Mucosa of descending colon (tissue), 3 donors: ENCODE measurements at regions not wholly inside any gene's neighbourhood (a gene's known extent, or its start where the extent isn't known, plus 50 kb on each side); places are given as distances from the start of the nearest gene placed in this dataset.

ENCODE experiments used
- ATAC-seq: fragments of 200-7000 bp; cut with Tn5 transposase; one replicate; pipeline ENCODE4 v1.9.1; 2020; ENCODE audit warnings: mild to moderate bottlenecking, moderate library complexity
- DNase-seq, 3 donors: peaks; one replicate each; pipeline ENCODE4 v3.0.0-alpha.2; 2020
- H3K36me3 ChIP-seq: fragments of 200-600 bp; one replicate; pipeline ENCODE4 v1.8.0; 2021; ENCODE audit warnings: low read depth, mild to moderate bottlenecking
- H3K4me1 ChIP-seq: fragments of 200-600 bp; one replicate; pipeline ENCODE4 v1.8.0; 2021; ENCODE audit warnings: low read depth, mild to moderate bottlenecking
- H3K4me3 ChIP-seq: fragments of 200-600 bp; one replicate; pipeline ENCODE4 v1.8.0; 2021; ENCODE audit warnings: mild to moderate bottlenecking
- H3K9me3 ChIP-seq: fragments of 200-600 bp; one replicate; pipeline ENCODE4 v1.8.0; 2021; ENCODE audit warnings: mild to moderate bottlenecking
- intact Hi-C, 2 donors: fragments of 100-400 bp; cut with DNase I in 1 of 2; cut with micrococcal nuclease in 1 of 2; formaldehyde crosslinking; loops; one replicate each; pipeline versions ENCODE4 v1.11.0 to v1.11.1; 2022; cut with DNase I, micrococcal nuclease
- TF ChIP-seq, protein P1 (sequence below): fragments of 200-600 bp; IDR thresholded peaks from one replicate; pipeline ENCODE4 v1.8.0; 2022; ENCODE audit warnings: antibody characterized with exemption, mild to moderate bottlenecking
- donor health status: DM: no; HTN: no; CAD: no; lungs with moderate emphysema.
- donor health status: DM: no; HTN: no; CAD: no.
- donor health status: DM: no; HTN: yes; CAD: no.

DNA sequence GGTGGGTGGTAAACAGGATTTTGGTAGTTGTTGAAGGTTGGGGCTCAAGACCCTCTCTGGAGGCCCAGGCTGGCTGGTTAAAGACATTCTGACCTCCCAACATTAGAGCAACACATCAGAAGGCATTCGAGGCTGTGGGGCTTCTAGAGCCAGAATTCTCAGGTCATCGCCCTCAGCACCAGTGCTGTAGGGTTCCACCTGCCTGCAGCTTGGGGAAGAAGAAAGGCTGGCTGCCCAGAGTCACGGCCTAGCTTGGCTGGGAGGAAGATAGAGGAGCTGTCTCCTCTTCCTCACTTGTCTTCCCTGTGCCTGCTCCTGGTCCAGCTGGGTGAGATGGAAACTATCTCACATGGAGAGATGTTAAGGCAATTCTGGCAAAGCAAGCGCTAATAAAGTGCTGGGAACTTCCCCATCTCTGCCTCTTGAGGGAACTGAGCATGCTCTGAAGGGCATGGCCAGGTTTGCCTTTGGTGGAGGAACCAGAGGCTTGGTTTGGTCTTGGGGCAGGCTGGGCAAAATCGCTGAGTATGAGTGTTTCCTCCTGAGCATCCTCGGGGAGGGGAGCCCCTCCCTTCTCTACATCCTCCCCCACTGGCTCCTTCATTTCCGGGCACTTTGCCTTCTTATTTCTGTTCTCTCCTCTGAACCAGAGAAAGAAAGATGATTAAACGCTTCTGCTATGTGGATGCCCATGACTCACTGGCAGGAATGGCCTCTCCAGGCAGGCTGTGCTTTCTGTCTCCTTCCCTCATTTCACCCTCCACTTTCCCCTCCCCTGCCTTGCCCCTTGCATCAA is 509.0 kb upstream of the PODXL start:
- intact Hi-C loops = no loop called here
- ATAC-seq = peak; percentile 76
- H3K4me3 ChIP-seq = no peak overlapping the region
- H3K4me1 ChIP-seq = no peaks in the 10 kb centered on the region
- DNase-seq = peak in 1 of 3 donors; percentile 31
- no peaks in the 10 kb centered on the region for H3K36me3 ChIP-seq
- H3K9me3 ChIP-seq = no peaks in the 10 kb centered on the region
- TF ChIP-seq, protein P1, sequence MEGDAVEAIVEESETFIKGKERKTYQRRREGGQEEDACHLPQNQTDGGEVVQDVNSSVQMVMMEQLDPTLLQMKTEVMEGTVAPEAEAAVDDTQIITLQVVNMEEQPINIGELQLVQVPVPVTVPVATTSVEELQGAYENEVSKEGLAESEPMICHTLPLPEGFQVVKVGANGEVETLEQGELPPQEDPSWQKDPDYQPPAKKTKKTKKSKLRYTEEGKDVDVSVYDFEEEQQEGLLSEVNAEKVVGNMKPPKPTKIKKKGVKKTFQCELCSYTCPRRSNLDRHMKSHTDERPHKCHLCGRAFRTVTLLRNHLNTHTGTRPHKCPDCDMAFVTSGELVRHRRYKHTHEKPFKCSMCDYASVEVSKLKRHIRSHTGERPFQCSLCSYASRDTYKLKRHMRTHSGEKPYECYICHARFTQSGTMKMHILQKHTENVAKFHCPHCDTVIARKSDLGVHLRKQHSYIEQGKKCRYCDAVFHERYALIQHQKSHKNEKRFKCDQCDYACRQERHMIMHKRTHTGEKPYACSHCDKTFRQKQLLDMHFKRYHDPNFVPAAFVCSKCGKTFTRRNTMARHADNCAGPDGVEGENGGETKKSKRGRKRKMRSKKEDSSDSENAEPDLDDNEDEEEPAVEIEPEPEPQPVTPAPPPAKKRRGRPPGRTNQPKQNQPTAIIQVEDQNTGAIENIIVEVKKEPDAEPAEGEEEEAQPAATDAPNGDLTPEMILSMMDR = no peak

DNA sequence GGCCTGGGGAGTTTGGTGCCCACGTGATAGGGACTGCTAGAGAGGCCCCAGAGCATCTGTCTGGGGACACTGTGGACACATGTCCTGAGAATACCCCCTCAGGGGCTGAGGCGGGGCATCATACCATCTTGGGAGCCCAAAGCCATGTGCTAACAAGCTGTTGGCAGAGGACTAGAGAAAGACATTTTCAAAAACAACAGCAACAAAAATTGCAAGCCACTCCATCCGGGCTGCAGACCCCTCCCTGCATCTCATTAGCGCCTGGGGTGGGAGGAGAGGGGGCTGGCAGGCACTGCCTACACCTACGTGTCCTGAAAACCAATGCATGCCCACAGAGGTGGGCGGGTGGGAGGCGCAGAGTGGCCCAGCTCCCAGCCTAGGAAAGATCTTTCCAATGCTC is 507.4 kb upstream of the PODXL start:
- no peaks in the 10 kb centered on the region for H3K9me3 ChIP-seq
- TF ChIP-seq, protein P1 = no peak
- no peaks in the 10 kb centered on the region for H3K4me1 ChIP-seq
- no peak overlapping the region for H3K4me3 ChIP-seq
- ATAC-seq (no peak), DNase-seq (no peak)
- no peaks in the 10 kb centered on the region for H3K36me3 ChIP-seq
- intact Hi-C loops = no loop called here

DNA sequence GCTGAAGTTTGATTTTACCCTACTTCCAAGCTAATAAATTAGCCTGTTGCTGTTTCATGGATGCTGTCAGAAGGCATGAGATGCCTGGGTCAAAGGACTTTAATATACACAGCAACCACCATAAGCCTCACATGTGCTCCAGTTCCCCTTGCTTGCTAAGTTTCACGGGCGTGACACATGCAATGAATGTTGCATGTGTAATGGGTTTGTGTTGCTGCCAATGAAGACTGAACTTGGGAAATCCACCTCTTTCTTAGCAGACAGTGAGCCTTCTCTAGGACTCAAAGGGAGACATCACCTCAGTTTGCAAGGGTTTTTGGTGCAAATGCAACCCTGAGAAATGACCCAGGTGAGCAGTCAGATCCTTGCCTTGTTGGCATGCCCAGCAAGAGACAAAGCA is 505.5 kb upstream of the PODXL start:
- H3K4me3 ChIP-seq = no peak overlapping the region
- H3K4me1 ChIP-seq = no peaks in the 10 kb centered on the region
- DNase-seq (no peak), ATAC-seq (no peak)
- H3K36me3 ChIP-seq = no peaks in the 10 kb centered on the region
- no peaks in the 10 kb centered on the region for H3K9me3 ChIP-seq
- intact Hi-C loops = no loop called here
- TF ChIP-seq, protein P1 = no peak

DNA sequence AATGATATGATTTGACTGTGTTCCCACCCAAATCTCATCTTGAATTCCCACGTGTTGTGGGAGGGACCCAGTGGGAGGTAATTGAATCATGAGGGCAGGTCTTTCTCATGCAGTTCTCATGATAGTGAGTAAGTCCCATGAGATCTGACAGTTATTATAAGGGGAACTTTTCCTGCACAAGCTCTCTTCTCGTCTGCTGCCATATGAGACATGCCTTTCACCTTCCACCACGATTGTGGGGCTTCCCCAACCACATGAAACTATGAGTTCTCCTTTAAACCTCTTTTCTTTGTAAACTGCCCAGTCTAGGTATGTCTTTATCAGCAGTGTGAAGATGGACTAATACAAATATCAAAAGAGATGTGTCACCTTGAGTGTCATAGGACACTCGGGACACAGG is 502.7 kb upstream of the PODXL start:
- Histone ChIP-seq H3K36me3 (no peaks in the 10 kb centered on the region), H3K9me3 (no peaks in the 10 kb centered on the region), H3K4me3 (no peak overlapping the region), H3K4me1 (no peaks in the 10 kb centered on the region)
- DNase-seq (no peak), ATAC-seq (no peak)
- intact Hi-C loops = no loop called here
- TF ChIP-seq, protein P1 = no peak

DNA sequence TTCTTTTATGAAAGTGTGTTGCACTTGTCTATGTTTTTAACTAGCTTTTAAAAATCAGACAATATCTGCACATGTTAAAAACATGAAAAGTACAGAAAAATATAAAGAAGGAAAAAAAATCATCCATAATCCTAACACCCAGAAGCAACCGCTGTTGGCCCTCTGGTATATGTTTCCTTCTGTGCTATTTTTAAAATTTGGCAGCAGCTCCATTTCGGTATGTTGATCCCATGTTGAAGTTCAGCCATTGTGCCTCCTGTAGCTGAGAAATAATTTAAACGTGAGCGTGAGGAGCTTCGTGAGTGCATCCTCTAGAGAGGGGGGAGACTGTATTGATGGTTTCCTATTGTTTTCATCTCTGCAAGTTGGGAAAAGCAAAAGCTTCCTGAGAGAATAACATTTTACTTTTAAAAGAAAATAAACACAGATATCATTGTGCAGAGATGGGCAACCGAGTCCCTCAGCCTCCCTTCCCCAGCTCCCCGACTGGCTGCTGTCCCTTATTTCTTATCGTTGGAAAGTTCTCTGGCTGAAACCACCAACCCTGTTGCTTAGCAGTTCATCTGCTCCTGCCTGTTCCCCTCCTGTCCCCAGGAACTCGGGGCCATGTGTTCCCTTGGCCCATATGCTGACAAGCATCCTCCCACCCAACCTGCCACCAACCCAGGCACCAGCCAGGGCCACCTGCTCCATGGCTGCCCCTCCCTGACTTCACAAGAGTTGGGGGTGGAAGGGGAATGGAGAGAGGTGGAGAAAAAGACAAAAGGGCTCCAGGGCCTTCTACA is 499.1 kb upstream of the PODXL start:
- H3K9me3 ChIP-seq = no peaks in the 10 kb centered on the region
- ATAC-seq = no peak
- intact Hi-C loops = no loop called here
- no peaks in the 10 kb centered on the region for H3K4me1 ChIP-seq
- no peak overlapping the region for H3K4me3 ChIP-seq
- no peak for DNase-seq
- H3K36me3 ChIP-seq = no peaks in the 10 kb centered on the region
- TF ChIP-seq, protein P1 = no peak
